ENCODE measurements at regions not wholly inside any gene's neighbourhood (a gene's known extent, or its start where the extent isn't known, plus 50 kb on each side); places are given as distances from the start of the nearest gene placed in this dataset.

DNA sequence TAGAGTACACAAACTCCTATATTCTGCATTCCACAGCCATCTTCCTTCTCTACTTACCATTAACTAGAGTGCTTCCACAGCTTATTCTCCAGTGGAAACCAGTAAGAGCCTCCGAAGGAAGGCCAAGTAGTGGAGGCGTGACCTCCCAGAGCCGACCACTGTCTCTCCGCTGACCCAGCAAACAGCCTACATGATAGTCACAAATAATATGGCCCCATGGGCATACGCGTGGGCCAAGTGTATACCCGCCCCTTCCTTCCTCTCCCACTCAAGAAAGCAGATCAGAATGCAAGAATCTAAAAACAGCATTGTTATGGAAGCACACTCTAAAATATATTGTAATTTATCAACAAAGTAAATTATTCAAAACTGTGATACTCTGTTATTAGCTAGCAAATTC is 526.6 kb upstream of the JARID2 start:
- Mint-ChIP-seq H3K27me3 (ENCODE audit: insufficient read depth, low read depth, poor library complexity) (peaks cover 5% of the 10 kb centered on the region), H3K4me3 (no peak overlapping the region), H3K36me3 (ENCODE audit: low read depth) (no peaks in the 10 kb centered on the region), H3K4me1 (peaks cover 22% of the 10 kb centered on the region), H3K9me3 (no peaks in the 10 kb centered on the region), H3K27ac (no peak overlapping the region)
- Histone ChIP-seq H3K9me2 (ENCODE audit: insufficient read depth) (no peaks in the 10 kb centered on the region), H3F3A (replicated peaks; ENCODE audit: low read depth) (no peaks in the 10 kb centered on the region), H3K4me2 (no peak overlapping the region), H3K79me2 (replicated peaks; ENCODE audit: insufficient read depth) (no peaks in the 10 kb centered on the region), H3K4me1 (ENCODE audit: insufficient read depth) (peaks cover 6% of the 10 kb centered on the region), H4K20me1 (replicated peaks; ENCODE audit: insufficient read depth) (no peaks in the 10 kb centered on the region), H3K36me3 (ENCODE audit: insufficient read depth) (no peaks in the 10 kb centered on the region), H3K27ac (ENCODE audit: low read depth) (no peak overlapping the region), H3K4me3 (no peak overlapping the region), H2AFZ (no peak overlapping the region), H3K27me3 (ENCODE audit: insufficient read depth) (no peaks in the 10 kb centered on the region)
- DNase-seq (ENCODE audit: low spot score) (no peak), ATAC-seq (no peak)
- TF ChIP-seq, protein P1, sequence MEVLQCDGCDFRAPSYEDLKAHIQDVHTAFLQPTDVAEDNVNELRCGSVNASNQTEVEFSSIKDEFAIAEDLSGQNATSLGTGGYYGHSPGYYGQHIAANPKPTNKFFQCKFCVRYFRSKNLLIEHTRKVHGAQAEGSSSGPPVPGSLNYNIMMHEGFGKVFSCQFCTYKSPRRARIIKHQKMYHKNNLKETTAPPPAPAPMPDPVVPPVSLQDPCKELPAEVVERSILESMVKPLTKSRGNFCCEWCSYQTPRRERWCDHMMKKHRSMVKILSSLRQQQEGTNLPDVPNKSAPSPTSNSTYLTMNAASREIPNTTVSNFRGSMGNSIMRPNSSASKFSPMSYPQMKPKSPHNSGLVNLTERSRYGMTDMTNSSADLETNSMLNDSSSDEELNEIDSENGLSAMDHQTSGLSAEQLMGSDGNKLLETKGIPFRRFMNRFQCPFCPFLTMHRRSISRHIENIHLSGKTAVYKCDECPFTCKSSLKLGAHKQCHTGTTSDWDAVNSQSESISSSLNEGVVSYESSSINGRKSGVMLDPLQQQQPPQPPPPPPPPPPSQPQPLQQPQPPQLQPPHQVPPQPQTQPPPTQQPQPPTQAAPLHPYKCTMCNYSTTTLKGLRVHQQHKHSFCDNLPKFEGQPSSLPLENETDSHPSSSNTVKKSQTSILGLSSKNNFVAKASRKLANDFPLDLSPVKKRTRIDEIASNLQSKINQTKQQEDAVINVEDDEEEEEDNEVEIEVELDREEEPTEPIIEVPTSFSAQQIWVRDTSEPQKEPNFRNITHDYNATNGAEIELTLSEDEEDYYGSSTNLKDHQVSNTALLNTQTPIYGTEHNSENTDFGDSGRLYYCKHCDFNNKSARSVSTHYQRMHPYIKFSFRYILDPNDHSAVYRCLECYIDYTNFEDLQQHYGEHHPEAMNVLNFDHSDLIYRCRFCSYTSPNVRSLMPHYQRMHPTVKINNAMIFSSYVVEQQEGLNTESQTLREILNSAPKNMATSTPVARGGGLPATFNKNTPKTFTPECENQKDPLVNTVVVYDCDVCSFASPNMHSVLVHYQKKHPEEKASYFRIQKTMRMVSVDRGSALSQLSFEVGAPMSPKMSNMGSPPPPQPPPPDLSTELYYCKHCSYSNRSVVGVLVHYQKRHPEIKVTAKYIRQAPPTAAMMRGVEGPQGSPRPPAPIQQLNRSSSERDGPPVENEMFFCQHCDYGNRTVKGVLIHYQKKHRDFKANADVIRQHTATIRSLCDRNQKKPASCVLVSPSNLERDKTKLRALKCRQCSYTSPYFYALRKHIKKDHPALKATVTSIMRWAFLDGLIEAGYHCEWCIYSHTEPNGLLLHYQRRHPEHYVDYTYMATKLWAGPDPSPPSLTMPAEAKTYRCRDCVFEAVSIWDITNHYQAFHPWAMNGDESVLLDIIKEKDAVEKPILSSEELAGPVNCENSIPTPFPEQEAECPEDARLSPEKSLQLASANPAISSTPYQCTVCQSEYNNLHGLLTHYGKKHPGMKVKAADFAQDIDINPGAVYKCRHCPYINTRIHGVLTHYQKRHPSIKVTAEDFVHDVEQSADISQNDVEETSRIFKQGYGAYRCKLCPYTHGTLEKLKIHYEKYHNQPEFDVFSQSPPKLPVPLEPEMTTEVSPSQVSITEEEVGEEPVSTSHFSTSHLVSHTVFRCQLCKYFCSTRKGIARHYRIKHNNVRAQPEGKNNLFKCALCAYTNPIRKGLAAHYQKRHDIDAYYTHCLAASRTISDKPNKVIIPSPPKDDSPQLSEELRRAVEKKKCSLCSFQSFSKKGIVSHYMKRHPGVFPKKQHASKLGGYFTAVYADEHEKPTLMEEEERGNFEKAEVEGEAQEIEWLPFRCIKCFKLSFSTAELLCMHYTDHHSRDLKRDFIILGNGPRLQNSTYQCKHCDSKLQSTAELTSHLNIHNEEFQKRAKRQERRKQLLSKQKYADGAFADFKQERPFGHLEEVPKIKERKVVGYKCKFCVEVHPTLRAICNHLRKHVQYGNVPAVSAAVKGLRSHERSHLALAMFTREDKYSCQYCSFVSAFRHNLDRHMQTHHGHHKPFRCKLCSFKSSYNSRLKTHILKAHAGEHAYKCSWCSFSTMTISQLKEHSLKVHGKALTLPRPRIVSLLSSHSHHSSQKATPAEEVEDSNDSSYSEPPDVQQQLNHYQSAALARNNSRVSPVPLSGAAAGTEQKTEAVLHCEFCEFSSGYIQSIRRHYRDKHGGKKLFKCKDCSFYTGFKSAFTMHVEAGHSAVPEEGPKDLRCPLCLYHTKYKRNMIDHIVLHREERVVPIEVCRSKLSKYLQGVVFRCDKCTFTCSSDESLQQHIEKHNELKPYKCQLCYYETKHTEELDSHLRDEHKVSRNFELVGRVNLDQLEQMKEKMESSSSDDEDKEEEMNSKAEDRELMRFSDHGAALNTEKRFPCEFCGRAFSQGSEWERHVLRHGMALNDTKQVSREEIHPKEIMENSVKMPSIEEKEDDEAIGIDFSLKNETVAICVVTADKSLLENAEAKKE (CRISPR knock-in tag; IDR thresholded peaks at IDR 0.05): no peak
- TF ChIP-seq ZNF114 (CRISPR knock-in tag; IDR thresholded peaks at IDR 0.05): no peak
- no peak for TF ChIP-seq NANOG (IDR thresholded peaks at IDR 0.05; ENCODE audit: borderline replicate concordance)
- no peak for TF ChIP-seq CREB1 (CRISPR knock-in tag; IDR thresholded peaks at IDR 0.05; ENCODE audit: low read depth)
- no peak for TF ChIP-seq POLR2AphosphoS5 (IDR thresholded peaks at IDR 0.05; ENCODE audit: low read depth)
- no peak for TF ChIP-seq EZH2 (IDR thresholded peaks at IDR 0.05; ENCODE audit: low read depth, unreplicated experiment)
- TF ChIP-seq, protein P2, sequence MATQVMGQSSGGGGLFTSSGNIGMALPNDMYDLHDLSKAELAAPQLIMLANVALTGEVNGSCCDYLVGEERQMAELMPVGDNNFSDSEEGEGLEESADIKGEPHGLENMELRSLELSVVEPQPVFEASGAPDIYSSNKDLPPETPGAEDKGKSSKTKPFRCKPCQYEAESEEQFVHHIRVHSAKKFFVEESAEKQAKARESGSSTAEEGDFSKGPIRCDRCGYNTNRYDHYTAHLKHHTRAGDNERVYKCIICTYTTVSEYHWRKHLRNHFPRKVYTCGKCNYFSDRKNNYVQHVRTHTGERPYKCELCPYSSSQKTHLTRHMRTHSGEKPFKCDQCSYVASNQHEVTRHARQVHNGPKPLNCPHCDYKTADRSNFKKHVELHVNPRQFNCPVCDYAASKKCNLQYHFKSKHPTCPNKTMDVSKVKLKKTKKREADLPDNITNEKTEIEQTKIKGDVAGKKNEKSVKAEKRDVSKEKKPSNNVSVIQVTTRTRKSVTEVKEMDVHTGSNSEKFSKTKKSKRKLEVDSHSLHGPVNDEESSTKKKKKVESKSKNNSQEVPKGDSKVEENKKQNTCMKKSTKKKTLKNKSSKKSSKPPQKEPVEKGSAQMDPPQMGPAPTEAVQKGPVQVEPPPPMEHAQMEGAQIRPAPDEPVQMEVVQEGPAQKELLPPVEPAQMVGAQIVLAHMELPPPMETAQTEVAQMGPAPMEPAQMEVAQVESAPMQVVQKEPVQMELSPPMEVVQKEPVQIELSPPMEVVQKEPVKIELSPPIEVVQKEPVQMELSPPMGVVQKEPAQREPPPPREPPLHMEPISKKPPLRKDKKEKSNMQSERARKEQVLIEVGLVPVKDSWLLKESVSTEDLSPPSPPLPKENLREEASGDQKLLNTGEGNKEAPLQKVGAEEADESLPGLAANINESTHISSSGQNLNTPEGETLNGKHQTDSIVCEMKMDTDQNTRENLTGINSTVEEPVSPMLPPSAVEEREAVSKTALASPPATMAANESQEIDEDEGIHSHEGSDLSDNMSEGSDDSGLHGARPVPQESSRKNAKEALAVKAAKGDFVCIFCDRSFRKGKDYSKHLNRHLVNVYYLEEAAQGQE (IDR thresholded peaks at IDR 0.05; ENCODE audit: unreplicated experiment): no peak
- no peak for TF ChIP-seq STAT1 (IDR thresholded peaks at IDR 0.05; ENCODE audit: unreplicated experiment)
- no peak for TF ChIP-seq ZNF331 (CRISPR knock-in tag; IDR thresholded peaks at IDR 0.05; ENCODE audit: low read depth)
- no peak for TF ChIP-seq ETS1 (IDR thresholded peaks at IDR 0.05)
- no peak for TF ChIP-seq CTCF (conservative IDR thresholded peaks at IDR 0.05; ENCODE audit: low read depth in 2 of 2)
- no peak for TF ChIP-seq EZH2phosphoT487 (IDR thresholded peaks at IDR 0.05; ENCODE audit: unreplicated experiment)
- TF ChIP-seq JUNB (IDR thresholded peaks at IDR 0.05; ENCODE audit: unreplicated experiment): no peak
